Effector CD8-positive, alpha-beta T cell (primary cell): ENCODE measurements at regions not wholly inside any gene's neighbourhood (a gene's known extent, or its start where the extent isn't known, plus 50 kb on each side); places are given as distances from the start of the nearest gene placed in this dataset.

Source experiments
- DNase-seq: peaks from one replicate; lab custom pipeline; 2025; lab: John Stamatoyannopoulos, UW

DNA sequence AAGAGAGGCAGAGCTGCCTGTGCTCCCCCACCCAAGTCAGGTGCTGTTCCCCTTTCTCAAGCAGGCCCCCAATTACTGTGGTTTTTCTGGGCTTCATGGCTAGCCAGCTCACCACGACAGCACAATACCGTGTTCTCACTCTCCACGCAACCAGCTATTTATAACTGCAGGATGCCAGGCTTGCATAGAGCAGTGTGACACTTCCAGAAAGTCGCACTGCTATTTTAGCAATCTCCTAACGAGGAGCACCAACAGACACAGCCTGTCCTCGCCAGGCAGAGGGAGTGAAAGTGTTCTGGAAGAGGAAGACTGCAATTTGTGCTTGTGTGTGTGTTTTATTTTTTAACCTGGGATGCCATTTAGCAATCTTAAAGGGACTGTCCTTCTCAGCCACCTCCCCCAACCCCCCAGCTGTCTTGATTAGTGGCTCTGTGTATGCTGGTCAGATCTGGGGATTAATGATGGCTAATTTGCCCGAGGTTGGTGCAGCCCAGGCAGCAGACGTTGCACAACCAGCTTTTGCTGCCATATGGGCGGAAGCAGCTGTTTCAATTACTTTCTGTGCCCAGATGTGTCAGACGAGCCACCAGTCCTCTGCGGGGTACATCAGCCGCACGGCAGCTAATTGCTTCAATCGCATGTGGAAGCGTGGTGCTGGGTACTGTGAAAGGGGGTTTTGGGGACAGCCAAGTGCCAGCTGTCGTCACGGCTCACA, 268.0 kb upstream of the ARRDC4 start:
- no peak for DNase-seq

DNA sequence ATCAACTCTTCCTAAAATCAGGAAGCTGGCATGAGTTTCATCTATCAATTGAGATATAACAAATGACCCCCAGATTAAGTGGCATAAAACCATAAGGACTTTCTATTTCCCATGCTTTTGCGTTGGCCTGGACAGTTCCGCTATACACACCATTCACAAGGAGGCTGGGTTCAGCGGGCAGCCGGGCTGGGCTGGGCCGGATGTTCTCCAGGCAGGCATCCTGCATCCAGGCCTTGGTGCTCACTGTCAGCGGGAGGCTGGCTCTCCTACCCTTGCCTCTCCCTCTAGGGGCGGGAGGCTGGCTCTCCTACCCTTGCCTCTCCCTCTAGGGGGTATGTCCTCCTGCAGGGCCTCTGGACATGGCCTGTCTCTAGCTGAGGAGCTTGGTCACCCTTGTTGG, 266.0 kb upstream of the ARRDC4 start:
- DNase-seq, result no peak

DNA sequence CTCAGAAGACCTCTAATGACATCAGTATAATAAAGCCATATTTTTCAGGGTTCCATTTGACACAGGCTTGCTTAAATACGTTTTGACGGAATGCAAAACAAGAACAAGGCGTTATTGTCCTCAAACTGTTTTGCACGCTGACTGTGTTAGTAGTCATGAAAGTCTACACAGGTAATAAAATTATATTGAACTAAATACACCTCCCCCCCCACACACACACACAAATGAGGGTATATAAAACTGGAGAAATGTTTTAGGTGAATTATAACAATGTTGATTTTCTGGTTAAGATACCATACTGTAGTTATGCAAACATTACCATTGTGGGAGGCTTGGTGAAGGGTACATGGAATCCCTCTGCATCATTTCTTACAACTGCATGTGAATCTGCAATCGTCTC, 257.1 kb upstream of the ARRDC4 start:
- DNase-seq, result no peak

DNA sequence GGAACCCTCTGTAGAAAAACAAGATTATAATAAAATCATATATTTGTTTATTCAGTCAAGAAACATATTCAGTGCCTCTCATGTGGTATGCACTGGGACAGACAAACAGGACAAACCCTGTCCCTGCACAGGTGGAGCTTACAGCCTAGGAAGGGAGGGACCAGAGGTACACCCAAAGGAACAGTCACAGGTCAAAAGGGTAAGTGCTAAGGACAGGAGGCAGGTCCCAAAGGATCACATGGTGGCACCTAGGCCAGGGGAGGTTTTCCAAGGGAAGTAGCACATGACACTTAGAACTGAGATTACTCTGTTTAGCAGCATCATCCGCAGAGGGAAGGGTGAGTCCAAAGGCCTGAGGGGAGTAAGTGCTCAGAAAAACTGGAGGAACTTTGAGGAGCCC, 254.4 kb upstream of the ARRDC4 start:
- no peak for DNase-seq

DNA sequence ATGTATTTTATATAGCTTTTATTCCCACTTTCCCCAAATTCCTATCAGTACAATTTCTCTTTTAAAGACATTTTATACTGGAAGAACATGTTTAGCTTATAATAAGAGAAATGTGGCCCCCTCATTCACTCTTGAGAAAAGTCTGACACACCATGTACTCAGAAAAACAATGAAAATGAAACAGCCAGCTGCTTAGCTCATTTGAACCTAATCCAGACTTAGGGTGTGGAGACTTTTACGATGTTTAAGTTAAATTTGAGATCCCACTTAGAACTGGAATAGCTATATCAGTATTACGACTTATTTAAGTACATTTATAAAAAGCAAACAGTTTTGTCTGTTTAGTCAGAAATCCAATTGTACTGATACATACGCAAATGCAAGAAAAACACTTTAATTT, 252.3 kb upstream of the ARRDC4 start:
- DNase-seq, result no peak

DNA sequence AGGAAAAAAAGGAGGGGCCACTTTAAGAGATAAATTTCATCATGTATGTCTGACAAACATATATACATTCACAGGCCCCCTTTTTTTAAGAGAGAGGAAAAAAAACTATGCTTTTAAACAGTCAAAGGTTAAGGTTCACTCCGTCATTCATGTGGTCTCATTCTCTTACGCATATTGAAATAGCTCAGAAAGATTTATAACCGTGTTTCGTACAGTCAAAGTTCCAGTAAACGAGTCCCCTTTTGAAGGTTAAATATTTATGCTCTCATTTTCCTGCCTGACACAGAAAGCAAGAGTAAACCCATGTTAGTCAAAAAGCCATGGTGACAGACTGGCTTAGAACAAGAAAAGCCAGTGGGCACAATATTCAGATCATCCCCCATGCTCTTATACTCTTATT, 248.0 kb upstream of the ARRDC4 start:
- no peak for DNase-seq

DNA sequence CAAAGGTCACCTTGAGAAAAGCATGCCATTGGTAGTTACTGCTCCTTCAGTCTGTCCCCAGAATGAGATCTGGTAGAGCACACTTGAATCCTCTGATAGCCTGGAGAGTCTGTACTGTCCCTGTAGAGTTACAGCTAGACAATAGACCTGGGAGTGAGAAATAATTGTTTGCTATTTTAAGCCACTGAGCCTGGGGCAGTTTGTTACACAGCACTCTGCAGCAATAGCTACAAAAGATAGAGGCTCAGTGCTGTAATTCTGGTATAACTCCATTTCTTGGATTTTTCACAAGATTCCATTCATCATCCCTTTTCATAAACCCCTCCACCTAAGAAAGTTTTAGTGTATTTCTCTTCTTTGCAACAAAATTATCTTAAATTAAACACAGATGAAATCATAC, 242.7 kb upstream of the ARRDC4 start:
- no peak for DNase-seq

DNA sequence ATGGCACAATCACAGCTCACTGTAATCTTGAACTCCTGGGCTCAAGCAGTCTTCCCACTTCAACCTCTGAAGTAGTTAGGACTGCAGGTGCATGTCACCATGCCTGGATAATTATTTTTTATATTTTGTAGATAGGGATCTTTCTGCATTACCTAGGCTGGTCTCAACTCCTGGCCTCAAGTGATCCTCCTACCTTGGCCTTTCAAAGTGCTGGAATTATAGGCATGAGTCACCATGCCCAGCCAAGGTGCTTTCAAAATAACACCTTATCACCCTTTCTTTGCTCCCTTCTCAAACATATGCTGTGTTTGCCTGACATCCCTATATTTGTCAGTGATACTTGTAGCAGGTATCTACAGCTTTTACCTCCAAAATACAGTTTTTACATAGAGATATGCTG, 242.0 kb upstream of the ARRDC4 start:
- no peak for DNase-seq

DNA sequence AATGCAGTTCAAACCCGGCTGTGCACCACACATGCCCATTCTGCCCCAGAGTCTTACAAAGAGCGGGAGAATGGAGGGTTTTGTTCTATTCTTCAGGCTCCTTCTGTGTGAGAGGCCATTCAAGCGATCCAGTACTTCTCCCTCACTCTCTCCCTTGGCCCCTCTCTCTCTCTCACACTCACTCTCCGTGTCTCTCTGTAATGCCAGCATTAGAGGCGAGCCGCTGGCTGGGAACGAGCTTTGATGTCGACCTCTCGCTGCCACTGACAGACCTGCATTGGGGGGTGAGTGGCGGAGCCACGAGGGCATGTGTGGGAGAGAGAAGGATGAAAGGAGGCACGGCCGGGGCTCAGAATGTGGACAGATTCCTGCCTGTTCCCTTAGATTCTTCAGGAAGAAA, 231.7 kb upstream of the ARRDC4 start:
- DNase-seq, result no peak

DNA sequence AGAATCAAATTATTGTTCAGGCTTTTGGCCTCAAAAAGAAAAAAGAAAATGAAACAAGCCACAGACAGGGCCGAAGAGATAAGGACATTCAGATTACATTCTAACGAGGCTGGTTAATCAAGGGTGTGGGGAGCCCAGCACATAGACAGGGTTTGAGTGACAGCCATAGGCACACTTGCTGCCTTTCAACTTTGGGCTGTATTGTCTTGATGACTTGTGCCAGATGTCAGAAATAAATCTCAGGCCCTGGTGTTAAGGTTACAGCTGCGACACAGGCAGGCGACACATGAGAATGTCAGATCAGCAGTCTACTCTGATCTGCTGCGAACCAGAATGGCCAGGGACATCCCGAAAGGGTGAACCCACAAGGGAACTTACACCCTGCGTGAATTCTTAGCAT, 231.2 kb upstream of the ARRDC4 start:
- DNase-seq, result no peak

DNA sequence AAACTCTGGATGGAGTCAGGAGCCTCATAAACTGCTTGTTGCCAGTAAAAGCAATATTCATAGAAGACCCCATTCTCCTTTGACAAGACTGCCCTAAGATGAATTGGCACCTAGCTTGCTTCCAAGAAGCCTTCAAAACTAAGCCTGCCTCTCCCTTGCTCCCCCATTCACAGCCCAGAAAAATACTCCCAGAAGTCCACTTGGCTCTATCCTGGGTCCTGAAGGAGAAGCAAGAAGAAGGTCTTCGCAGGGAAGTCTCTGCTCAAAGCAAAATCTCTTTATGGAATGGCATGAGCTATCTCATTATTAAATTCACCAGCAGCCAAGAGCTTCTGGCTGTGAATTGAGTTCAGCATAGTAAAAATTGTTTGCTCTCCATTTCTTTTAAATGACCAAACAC, 230.2 kb upstream of the ARRDC4 start:
- no peak for DNase-seq

DNA sequence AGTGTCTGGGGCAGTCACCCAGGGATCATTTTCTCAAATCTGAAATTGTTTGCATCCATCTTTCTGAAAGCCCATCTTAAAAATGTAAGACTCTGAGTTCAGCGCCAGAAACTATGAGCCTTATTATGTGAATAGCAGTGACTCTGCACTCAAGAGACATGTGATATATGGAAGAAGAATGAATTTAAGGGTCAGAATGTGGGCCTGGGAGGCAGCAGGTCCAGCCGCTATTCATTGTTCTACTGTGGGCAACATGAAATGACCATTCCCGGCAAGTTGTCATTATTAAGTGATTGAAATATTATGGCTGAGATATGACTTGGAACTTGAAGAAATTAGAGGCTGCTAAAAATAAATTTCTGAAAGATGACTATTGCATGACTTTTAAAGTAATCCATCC, 228.6 kb upstream of the ARRDC4 start:
- DNase-seq, result no peak

DNA sequence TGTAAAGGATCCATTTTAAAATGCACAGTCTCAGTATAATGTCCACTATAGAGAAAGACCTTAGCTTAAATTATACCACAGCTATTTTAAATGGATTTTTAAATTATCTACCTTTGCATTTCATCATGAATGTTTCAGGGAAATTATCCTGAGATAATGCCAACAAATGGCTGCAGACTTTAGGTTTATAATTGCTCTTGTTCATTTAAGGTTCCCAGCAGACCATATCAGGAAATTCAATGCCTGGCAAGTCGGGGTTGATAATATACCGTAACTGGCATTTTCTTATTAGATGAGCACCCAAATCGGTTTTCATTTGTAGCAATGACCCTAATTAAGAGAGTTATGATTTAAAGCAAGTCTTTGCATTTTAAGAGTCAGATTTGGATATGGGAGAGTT, 227.1 kb upstream of the ARRDC4 start:
- no peak for DNase-seq

DNA sequence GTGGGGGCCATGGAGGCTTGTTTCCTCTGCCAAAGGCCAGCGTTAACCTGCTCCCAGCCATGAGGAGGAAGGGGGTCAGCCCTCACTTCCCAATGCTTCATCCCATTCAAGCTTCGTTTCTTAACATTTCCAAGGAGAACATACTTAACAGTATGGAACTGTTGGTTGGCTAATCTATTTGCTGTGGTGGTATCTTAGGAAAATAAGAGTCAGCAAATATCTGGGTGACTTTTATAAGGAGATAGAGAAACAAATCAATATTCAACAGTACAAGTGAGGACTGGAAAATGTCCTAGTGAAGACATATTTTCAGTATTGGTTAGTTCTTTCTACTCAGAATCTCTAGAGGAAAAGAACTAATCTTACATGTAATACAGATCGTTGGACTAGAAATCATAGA, 223.8 kb upstream of the ARRDC4 start:
- no peak for DNase-seq

DNA sequence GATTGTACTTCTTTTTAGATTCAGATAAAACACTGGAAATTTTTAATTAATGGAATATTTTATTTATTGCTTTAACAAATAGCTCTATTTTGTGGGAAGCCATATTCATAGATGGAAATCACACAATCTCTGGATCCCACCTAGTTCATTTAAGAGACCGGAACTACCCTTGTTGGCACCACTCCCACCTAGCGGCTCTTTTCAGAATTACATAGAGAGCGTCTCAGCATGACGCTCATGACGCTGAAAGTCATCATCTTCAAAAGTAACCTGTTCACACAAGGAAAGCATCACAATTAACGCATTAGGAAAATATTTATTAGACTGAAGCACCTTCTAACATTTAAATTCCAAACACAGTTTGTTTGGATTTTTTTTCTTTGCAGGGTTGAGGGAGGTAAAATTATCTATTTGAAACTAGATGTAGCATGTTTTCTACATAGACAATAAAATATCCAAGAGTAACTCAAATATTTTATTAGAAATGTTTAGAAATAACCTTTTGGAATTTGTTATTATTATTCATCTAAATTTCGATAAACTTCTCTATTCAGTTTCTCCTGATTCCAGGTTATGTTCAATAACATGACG, 214.9 kb upstream of the ARRDC4 start:
- no peak for DNase-seq

DNA sequence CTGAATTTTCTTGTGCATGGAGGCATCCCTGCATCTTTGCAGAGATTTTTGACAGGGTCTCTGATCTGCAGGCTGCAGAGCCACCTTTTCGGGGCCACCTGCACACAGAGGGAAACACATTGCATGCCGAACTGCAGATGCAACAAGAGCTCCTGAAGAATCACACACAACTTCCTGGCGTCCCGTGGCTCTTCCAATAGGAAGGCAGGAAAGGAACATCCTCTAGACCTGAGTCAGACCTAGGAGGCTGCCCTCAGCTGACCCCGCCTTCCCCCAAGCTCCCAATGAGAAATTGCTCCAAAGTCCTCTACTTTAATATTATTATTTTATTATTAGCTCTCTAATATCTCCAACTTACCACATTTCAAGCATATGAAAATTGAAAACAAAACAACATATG, 213.2 kb upstream of the ARRDC4 start:
- no peak for DNase-seq

DNA sequence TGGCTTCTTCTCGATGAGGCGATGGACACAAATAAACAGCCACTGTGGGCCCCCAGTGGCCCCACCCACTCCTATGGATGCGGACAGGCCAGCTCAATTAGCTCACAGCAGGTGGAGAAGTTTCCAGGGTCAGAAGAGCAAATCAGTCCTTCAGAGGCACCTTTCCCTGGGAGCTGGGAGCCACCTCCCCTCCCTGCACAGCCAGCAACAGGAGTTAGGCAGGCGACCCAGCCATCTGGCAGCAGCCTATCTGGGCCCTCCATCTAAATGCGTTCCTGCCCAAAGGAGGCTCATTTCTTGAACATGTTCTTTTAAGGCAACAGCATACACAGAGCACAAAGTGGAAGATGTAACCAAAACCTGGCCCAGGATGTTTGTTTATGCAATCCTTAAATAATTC, 211.9 kb upstream of the ARRDC4 start:
- DNase-seq, result no peak

DNA sequence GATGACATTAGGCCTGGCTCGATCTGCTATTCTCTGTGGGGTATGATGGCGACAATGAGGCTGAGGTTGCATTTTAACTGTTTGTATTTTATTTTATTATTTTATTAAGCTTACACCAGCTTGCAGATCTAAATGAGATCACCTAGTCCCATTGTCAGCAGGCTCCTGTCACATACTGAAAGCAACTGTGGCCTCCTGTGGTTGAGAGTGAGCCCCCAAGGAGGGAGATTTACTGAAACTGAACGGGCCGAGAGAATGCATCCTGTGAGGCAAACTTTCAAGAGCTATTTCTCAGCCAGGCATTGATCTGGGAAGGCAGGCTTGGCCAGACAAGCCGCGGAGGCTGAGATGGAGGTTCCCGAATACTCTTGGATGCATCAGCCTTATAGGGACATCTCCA, 210.4 kb upstream of the ARRDC4 start:
- DNase-seq, result no peak

DNA sequence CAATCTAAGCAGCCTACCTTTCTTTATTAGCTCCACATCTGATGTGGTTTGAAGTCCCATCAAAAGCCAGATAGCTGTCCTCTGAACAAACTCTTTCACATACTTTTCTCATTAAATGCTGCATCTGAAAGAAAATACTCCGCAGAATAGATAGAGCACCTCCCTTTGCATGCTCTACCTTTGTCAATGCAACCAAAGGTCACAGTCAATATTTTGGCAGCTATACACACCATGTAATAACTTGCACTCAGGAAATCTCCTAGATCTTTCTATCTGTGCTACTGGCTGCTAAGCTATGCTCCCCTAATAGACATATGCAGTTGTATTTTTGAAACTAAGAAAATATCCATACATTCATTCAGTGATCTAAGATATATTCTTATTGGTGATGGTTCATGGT, 204.8 kb upstream of the ARRDC4 start:
- DNase-seq, result no peak

DNA sequence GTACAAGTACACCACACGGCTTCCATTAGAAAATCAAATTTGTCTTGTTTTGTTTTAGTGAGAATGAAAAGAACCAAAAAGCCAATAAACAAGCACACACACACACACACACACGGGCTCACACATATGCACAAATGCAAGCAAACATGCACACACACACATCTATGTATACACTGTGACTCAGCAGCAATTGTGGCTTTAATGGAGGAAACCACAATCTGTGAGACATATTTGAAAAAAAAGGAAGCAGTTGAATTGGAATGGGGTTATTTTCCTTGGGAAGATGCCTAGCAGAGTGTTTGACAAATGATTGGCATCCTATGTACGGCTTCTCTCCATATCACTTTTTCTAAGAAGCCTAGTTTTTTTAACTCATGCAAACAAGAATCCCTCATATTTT, 201.1 kb upstream of the ARRDC4 start:
- DNase-seq, result no peak

DNA sequence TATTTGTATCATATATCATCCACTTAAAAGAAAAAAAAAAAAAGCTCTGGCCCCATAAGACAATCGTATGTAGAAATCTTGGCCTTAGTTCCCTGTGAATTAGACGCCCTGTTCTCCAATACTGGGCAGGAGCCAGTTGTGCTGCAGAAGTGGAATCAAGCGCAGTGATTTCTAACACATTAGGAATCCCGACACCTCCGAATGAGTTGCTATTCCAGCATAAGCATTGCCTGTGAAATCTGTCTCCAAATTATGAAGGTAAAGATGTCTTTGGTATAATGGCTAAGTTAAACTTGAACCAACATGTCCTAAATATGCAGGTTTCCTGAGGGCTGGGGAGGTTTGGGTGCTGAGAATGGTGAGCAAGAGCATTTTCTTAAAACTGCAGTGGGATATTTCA, 199.4 kb upstream of the ARRDC4 start:
- no peak for DNase-seq

DNA sequence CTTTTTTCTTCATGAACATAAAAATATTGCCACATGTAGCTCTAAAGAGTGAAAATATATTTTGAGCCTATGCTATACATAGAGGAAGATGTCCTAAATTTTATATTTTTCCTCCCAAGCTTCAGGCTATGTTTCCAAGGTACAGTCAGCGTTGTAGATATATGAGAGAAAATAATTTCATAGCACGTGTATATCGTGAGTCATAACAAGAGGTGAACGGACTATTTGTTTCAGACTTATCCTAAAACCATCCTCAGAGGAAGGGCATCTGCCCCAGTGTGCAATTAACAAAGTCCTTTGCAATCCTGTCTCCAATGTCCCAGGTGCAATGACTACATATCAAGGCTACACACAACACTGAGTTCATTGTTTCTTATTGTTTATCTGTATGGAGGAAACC, 177.3 kb upstream of the ARRDC4 start:
- no peak for DNase-seq

DNA sequence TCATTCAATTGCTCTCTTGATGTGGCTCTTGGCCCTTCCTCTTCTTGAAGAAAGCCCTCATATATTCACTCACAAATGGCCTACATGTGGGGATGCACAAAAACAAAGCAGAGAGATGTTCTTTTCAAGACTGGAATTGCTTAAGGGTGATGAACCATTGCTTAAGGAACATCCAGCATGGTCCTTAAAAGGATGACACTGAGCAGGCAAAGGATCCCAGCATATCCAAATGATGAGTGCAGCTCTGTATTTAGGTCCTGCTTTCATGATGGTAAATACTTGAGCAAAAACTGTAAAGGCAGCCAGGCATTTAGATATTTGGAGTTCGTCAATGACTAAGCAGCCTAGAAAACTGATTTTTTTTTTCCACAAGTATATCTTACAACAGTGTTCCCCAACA, 173.8 kb upstream of the ARRDC4 start:
- no peak for DNase-seq

DNA sequence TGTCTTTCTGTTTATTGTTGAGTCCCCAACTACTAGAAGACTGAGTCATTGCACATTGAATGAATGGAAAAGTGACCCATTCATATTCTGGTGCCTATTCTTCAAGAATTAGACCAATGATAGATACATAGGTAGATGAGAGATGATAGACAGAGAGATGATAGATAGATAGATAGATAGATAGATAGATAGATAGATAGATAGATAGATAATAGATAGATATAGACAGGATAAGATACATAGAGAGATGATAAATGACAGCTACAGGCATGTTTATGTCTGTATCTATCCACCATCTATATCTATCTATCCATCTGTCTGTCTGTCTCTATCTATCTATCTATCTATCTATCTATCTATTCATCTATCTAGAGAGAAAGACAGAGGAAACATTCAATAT, 170.3 kb upstream of the ARRDC4 start:
- no peak for DNase-seq
